CD1c-positive myeloid dendritic cell (primary cell): ENCODE measurements at regions not wholly inside any gene's neighbourhood (a gene's known extent, or its start where the extent isn't known, plus 50 kb on each side); places are given as distances from the start of the nearest gene placed in this dataset.
"Not testable (repeated sequence)": the region's sequence is repeated elsewhere in the genome, so short reads cannot be mapped to it uniquely, and the experiment has no call there.

ENCODE experiments used
- DNase-seq: peaks from one replicate; pipeline ENCODE4 v3.0.0-alpha.2; 2016; ENCODE audit errors: extremely low spot score

GRCh38 chr4:125591290-125591689, 276.5 kb downstream of the FAT4 start:
- no peak for DNase-seq

DNA sequence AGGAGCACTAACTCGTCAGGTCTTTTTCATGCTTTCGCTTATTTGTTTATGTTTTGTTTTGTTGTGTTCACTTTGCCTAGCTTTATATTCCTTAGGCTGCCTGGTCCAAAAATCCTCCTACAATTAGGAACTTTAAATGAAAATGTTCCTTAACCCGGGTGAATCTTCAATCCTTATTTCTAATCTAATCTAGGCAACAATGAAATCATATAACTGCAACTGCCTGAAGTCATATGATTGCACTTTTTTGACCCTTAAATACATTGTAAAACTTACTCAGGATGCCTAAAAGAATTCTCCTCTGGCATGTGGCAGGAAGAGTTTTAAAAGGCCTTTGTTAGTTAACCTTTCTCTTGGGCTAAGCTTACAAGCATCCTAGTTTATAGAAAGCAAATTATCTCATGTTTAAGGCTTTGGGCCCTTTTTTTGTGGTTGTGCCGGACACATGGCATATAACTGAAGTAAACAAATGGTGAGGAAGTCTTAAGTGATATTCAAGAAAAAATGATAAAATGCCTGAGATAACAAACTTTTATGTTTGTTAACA, 279.4 kb downstream of the FAT4 start:
- DNase-seq: no peak

DNA sequence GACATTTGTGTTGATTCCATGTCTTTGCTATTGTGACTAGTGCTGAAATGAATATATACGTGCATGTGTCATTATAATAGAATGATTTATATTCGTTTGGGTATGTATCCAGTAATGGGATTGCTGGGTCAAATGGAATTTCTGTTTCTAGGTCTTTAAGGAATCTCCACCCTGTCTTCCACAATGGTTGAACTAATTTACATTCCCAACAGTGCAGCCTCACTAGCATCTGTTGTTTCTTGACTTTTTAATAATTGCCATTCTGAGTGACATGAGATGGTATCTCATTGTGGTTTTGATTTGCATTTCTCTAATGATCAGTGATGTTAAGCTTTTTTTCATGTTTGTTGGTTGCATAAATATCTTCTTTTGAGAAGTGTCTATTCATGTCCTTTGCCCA, 291.2 kb downstream of the FAT4 start:
- not testable (repeated sequence) for DNase-seq

DNA sequence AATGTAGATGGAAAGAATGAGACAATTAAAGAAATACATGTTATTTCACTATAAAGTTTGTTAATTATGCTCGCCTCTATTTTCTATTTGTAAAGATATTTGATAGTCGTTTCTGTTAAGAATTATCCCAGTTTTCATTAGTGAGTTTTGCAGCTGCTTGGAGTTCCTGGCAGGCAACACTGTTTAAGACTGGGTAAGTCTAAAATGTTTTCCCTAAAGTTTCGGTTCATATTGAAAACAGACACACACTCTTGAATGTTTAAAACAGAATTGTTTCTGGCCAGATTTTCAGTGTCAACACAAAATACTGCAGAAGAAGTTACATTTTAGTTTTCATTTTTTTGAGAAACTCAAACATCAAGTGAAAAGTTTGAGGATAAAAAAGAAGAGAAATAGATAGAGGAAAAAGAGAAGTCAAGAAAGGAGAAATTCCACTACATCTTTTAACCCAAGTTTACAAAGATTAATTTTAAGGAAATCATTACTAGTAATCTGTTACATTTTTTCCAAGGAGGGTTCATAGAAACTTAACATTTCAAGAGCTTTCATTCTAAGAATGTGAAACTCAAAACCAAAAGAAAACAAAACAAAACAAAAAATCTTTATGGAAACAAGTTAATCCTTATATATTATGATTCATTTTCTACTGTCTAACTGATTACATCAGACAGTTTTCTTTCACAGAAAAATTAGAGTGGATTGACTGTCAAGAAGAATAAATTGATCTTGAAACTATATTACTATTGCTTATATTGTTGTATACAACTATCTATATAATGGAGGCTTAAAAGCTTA, 305.5 kb downstream of the FAT4 start:
- DNase-seq: no peak

DNA sequence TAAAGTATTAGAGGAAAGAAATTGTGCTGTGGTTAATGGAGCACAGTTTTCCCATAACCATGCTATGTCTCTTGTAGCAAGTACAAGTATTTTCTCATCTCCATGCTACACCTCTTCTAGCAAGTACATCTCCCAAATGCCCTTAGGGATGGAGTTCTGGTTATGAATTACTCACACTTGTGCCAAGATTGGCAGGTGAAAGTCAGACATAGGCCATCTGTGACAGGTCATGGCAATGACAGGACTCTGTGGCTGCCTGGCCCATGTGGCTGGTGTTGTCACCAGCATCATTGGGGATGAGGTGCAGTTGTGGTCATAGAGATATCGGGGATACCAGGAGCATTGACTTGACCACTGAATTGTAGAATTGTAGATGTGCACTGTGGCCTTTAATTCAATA, 310.2 kb downstream of the FAT4 start:
- DNase-seq: no peak

DNA sequence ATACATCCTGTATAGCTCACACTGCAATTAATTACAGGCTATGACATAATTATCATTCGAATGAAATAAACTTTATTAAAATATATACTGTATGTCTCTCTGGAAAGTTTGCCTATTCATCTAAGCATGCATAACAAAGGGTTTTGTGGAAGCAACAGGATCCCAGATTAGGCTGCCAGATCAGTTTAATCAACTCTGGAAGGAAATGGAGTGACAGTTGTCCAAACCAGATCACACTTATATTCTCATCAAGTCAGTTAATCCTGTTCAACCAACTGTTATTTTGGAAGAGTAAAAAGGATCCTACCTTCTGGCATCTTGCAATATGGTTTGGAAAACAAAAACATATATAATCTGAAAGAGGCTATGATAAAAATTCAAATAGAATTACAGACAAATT, 312.2 kb downstream of the FAT4 start:
- no peak for DNase-seq

DNA sequence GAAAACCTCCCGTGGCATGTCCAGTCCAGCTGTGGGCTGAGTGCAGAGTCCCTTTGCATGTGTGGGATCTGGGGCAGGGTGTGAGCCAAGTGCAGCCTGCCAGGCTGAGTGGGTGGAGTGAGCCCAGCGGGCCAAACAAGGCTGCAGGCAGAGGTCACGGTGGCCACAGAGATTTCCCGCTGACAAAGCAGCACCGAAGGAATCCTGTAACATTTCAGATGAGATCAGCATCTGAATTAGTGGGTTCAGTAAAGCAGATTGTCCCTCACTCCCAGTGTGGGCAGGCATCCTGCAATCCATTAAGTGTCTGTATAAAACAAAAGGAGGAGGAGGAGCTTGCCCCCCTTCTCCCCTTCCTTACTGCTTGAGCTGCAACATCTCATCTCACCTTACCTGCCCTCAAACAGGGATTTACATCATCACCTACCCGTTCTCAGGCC, 324.4 kb downstream of the FAT4 start:
- no peak for DNase-seq

- DNase-seq: no peak
These were observed 326.9 kb downstream of the FAT4 start for GRCh38 chr4:125641611-125642010.

- DNase-seq: no peak
These were observed 327.9 kb downstream of the FAT4 start for GRCh38 chr4:125642645-125643044.

- DNase-seq: no peak
These were observed 334.7 kb downstream of the FAT4 start for GRCh38 chr4:125649452-125649851.

- no peak for DNase-seq
These were observed 335.8 kb downstream of the FAT4 start for GRCh38 chr4:125650557-125650956.

DNA sequence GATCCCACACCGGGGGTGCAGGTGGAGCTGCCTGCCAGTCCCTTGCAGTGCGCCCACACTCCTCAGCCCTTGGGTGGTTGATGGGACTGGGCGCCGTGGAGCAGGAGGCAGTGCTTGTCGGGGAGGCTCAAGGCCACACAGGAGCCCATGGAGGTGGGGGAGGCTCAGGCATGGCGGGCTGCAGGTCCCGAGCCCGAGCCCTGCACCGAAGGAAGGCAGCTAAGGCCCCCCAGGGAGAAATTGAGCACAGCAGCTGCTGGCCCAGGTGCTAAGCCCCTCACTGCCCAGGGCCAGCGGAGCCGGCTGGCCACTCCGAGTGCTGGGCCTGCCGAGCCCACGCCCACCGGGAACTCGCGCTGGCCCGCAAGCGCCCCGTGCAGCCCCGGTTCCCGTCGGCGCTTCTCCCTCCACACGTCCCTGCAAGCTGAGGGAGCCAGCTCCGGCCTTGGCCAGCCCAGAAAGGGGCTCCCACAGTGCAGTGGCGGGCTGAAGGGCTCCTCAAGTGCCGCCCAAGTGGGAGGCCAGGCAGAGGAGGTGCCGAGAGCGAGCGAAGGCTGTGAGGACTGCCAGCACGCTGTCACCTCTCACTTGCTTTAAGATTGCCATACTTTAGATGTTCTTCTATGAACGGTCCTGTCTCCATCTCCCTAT, 337.1 kb downstream of the FAT4 start:
- not testable (repeated sequence) for DNase-seq

- DNase-seq: no peak
These were observed 344.0 kb downstream of the FAT4 start for GRCh38 chr4:125658773-125659172.

DNA sequence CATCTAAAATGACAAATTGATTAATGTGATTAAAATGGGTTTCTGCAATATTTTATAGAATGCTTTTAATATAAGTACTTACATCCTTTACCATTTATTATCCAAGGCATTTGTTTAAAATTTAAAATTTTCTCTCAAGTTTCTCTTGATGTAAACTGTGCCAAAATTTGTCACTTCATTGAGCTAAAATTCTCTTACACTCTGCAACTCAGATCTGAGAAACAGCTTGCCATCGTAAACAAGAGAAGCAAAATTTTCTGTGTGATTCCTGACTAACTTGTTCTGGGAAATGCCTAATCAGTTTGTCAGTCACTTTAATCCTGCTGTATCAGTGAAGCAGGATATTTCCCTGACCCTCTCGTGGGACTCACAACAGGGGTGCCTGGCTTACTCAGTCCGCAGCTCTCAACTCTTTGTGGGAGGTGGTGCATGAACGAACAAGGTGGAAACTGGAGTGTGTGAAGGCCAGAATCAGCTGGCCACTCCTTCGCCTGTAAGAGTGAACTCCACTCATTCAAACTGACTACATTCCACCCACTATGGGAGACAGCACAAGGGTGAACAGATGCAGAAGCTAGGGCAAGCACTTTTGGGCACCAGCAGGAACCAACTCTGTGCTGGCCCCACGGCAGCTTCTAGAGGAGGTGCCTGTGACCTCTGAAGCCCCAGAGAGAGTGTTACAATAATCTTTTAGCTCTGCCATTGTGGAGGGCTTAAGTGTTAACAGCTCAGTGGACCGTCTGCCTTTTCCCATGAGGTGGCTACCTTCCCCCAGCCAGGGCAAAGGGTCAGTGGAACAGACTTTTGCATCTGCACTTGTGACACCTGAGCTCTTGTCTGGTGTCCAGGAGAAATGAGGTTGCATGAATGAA, 349.4 kb downstream of the FAT4 start:
- no peak for DNase-seq

GRCh38 chr4:125666635-125667034, 351.9 kb downstream of the FAT4 start:
- DNase-seq: no peak

- no peak for DNase-seq
These were observed 361.4 kb downstream of the FAT4 start for GRCh38 chr4:125676156-125676555.

DNA sequence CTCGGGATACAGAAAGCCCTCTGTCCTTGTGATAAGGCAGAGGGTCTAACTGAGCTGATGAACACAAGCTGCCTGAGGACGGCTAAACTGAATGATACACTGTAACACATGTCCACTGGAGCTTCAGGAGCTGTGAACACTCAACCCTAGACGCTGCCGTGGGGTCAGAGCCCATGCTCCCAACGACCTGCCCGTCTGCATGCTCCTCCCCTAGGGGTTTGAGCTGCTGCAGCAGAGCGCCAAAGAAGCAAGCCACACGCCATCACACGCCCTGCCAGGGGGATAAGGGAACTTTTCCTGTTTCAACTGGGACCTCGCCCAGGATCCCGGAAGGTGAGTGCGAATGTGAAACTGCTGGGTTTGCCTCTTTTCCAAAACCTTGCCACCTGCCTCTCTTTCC, 361.8 kb downstream of the FAT4 start:
- DNase-seq: no peak

GRCh38 chr4:125677665-125678307, 363.0 kb downstream of the FAT4 start:
- DNase-seq: no peak

GRCh38 chr4:125679989-125680388, 365.2 kb downstream of the FAT4 start:
- DNase-seq: no peak

- DNase-seq: no peak
These were observed 366.5 kb downstream of the FAT4 start for GRCh38 chr4:125681240-125681639.

DNA sequence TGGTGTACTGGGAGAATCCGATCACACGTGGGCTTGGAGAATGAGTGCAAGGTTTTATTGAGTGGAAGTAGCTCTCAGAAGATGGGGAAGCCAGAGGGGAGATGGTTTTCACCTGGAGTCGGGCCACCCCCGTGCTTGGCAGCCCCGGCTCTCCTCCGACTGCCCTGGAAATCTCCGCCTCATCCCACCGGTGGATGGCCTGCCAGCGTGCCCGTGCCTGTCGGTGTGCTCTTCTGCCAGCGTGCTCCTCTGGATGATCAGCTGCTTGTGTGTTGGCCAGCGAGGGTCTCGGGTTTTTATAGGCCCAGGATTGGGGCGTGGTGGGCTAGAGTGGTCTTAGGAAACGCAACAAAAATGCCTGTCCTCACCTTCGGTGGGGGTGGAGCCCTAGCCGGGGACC, 368.0 kb downstream of the FAT4 start:
- DNase-seq: no peak

- DNase-seq: no peak
These were observed 374.1 kb downstream of the FAT4 start for GRCh38 chr4:125688841-125689240.
